OCI-LY3 (cell line): ENCODE measurements at regions not wholly inside any gene's neighbourhood (a gene's known extent, or its start where the extent isn't known, plus 50 kb on each side); places are given as distances from the start of the nearest gene placed in this dataset.

ENCODE experiments used
- H2AFZ ChIP-seq: fragments of 200-600, 300-600 bp; shearing (Covaris generic); 2 replicates; pipeline ENCODE4 v1.6.0; 2014; ENCODE audit warnings: antibody characterized with exemption, low read depth, low read length
- H3K27ac ChIP-seq: fragments of 200-600, 300-600 bp; sonication (generic); 2 replicates; pipeline ENCODE4 v1.5.1; 2014; ENCODE audit warnings: mild to moderate bottlenecking, low read length, moderate library complexity, mixed read lengths
- H3K27me3 ChIP-seq: fragments of 200-600, 300-600 bp; sonication (generic); 2 replicates; pipeline ENCODE4 v1.6.1; 2014; ENCODE audit warnings: low read depth, low read length, mixed read lengths
- H3K36me3 ChIP-seq: fragments of 200-600, 300-600 bp; sonication (generic); replicated peaks from 2 replicates; pipeline ENCODE3; 2014; ENCODE audit warnings: low read depth, low read length, mixed read lengths
- H3K4me1 ChIP-seq: fragments of 300-600, 200-600 bp; sonication (generic); 2 replicates; pipeline ENCODE4 v1.6.1; 2014; ENCODE audit warnings: low read length, mixed read lengths
- H3K4me2 ChIP-seq: fragments of 200-600, 300-600 bp; sonication (generic); 2 replicates; pipeline ENCODE4 v1.6.1; 2014; ENCODE audit warnings: low read length, mixed read lengths
- H3K4me3 ChIP-seq: fragments of 300-600, 200-600 bp; sonication (generic); 2 replicates; pipeline ENCODE4 v1.5.1; 2014; ENCODE audit warnings: antibody characterized with exemption, mild to moderate bottlenecking, low read length, moderate library complexity
- H3K79me2 ChIP-seq: fragments of 300-600, 200-600 bp; shearing (Covaris generic); 2 replicates; pipeline ENCODE4 v1.6.1; 2014; ENCODE audit warnings: mild to moderate bottlenecking, low read length, mixed read lengths
- H3K9ac ChIP-seq: fragments of 300-600, 200-600 bp; shearing (Covaris generic); 2 replicates; pipeline ENCODE4 v1.6.0; 2014; ENCODE audit warnings: mild to moderate bottlenecking, low read length, moderate library complexity
- H3K9me3 ChIP-seq: fragments of 200-600, 300-600 bp; shearing (Covaris generic); 2 replicates; pipeline ENCODE4 v1.6.1; 2014; ENCODE audit warnings: low read length, mixed read lengths; ENCODE audit not compliant: insufficient read depth
- H4K20me1 ChIP-seq: fragments of 200-600, 300-600 bp; sonication (generic); 2 replicates; pipeline ENCODE4 v1.6.1; 2016; ENCODE audit warnings: low read length, mixed read lengths; ENCODE audit not compliant: insufficient read depth
- EZH2phosphoT487 ChIP-seq: fragments of 200-600 bp; shearing (Covaris generic); IDR thresholded peaks from 2 replicates; pipeline ENCODE4 v1.6.1; 2018; ENCODE audit warnings: antibody characterized with exemption, mixed run types, low read depth
- TF ChIP-seq, protein P1 (sequence below): fragments of 200-600, 300-600 bp; sonication (generic); IDR thresholded peaks from 2 replicates; pipeline ENCODE4 v1.5.1; 2014; ENCODE audit warnings: antibody characterized with exemption, low read length, low read depth

GRCh38 chr3:44076221-44076829 is 165.4 kb upstream of the TOPAZ1 start:
- Histone ChIP-seq H3K27me3 (0 out of 2 replicates have a peak, but pooled peaks cover 13% of the 10 kb centered on the region), H3K36me3 (no peaks in the 10 kb centered on the region), H3K79me2 (no peaks in the 10 kb centered on the region), H3K4me3 (no peak overlapping the region), H3K27ac (no peak overlapping the region), H3K4me2 (no peak overlapping the region), H3K9me3 (no peaks in the 10 kb centered on the region), H3K4me1 (peaks cover 11% of the 10 kb centered on the region), H2AFZ (no peak overlapping the region), H3K9ac (no peak overlapping the region), H4K20me1 (no peaks in the 10 kb centered on the region)
- TF ChIP-seq, protein P1, sequence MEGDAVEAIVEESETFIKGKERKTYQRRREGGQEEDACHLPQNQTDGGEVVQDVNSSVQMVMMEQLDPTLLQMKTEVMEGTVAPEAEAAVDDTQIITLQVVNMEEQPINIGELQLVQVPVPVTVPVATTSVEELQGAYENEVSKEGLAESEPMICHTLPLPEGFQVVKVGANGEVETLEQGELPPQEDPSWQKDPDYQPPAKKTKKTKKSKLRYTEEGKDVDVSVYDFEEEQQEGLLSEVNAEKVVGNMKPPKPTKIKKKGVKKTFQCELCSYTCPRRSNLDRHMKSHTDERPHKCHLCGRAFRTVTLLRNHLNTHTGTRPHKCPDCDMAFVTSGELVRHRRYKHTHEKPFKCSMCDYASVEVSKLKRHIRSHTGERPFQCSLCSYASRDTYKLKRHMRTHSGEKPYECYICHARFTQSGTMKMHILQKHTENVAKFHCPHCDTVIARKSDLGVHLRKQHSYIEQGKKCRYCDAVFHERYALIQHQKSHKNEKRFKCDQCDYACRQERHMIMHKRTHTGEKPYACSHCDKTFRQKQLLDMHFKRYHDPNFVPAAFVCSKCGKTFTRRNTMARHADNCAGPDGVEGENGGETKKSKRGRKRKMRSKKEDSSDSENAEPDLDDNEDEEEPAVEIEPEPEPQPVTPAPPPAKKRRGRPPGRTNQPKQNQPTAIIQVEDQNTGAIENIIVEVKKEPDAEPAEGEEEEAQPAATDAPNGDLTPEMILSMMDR = no peak
- no peak for TF ChIP-seq EZH2phosphoT487

DNA sequence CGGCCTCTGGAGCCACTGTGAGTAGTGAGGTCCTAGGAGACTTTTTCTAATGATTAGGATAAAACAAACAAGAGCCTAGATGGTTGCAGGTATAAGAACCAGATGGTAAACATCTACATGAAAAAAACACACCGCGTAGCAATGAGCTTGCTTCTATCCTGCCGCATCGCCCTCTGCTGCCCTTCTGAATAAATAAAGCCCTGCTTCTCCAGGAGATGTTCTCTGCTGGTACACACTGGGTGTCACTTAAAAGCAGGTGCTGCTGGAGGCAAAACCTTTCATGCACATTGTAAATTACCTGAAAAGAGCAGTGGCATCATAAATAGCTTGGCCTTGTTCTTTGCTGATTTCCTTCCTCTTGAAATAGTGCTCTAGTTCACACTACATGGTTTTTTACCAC is 164.4 kb upstream of the TOPAZ1 start:
- H3K79me2 ChIP-seq = no peaks in the 10 kb centered on the region
- H3K9me3 ChIP-seq = no peaks in the 10 kb centered on the region
- H3K4me3 ChIP-seq = no peak overlapping the region
- H3K4me1 ChIP-seq = peaks cover 11% of the 10 kb centered on the region
- peak overlapping the region; percentile 55; the same call in 1 of the 2 replicates for H2AFZ ChIP-seq
- H4K20me1 ChIP-seq = no peaks in the 10 kb centered on the region
- no peak overlapping the region for H3K27ac ChIP-seq
- no peak overlapping the region for H3K9ac ChIP-seq
- 0 out of 2 replicates have a peak, but pooled peaks cover 13% of the 10 kb centered on the region for H3K27me3 ChIP-seq
- H3K4me2 ChIP-seq = no peak overlapping the region
- TF ChIP-seq EZH2phosphoT487 = no peak
- TF ChIP-seq, protein P1 = peak; percentile 64
- no peaks in the 10 kb centered on the region for H3K36me3 ChIP-seq

DNA sequence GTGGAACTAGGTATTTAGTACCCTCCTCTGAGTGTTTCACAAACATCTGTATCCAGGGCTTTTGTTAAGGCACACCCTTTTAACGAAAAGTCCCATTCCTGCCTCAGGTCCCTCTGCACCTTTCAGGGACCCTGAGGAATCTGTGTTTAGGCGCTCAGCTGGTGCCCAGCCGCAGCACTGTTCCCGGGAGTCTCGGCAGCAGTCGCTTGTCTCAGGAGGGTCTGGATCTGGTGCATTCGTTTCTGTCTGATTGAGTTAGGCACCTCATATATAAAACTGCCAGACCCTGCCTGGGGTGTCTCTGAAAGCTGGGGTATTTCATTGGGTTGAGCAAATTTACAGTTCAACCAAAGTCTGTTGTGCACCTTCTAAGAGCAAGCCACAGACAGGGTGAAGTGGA is 162.8 kb upstream of the TOPAZ1 start:
- H2AFZ ChIP-seq = no peak overlapping the region
- H3K27ac ChIP-seq = no peak overlapping the region
- no peaks in the 10 kb centered on the region for H3K9me3 ChIP-seq
- H3K27me3 ChIP-seq = 0 out of 2 replicates have a peak, but pooled peaks cover 13% of the 10 kb centered on the region
- no peaks in the 10 kb centered on the region for H3K36me3 ChIP-seq
- TF ChIP-seq, protein P1 = no peak
- no peak for TF ChIP-seq EZH2phosphoT487
- no peaks in the 10 kb centered on the region for H3K79me2 ChIP-seq
- no peaks in the 10 kb centered on the region for H4K20me1 ChIP-seq
- no peak overlapping the region for H3K9ac ChIP-seq
- no peak overlapping the region for H3K4me3 ChIP-seq
- H3K4me1 ChIP-seq = peaks cover 11% of the 10 kb centered on the region
- no peak overlapping the region for H3K4me2 ChIP-seq

DNA sequence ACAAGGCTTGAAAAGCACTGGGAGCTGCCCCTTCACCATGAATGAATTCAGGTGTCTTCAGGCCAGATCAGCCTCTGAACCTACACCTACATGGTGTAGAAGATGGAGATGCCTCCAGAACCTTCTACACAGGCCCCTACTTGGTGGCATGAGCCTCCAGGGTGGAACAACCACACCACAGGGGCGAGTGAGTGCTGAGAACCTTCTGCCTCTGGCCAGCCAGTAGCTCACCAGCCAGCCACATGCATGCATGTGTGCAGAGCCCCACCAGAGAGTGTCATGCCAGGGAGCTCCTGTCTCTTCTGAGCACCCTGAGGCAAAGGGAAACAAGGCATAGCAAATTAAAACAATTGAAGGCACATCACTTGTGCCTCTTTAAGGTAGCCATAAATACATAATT is 161.8 kb upstream of the TOPAZ1 start:
- Histone ChIP-seq H3K4me1 (peaks cover 11% of the 10 kb centered on the region), H3K4me2 (no peak overlapping the region), H3K9ac (no peak overlapping the region), H2AFZ (no peak overlapping the region), H3K4me3 (no peak overlapping the region), H3K27ac (no peak overlapping the region), H3K36me3 (no peaks in the 10 kb centered on the region), H3K79me2 (no peaks in the 10 kb centered on the region), H4K20me1 (no peaks in the 10 kb centered on the region), H3K27me3 (0 out of 2 replicates have a peak, but pooled peaks cover 9% of the 10 kb centered on the region), H3K9me3 (no peaks in the 10 kb centered on the region)
- no peak for TF ChIP-seq EZH2phosphoT487
- TF ChIP-seq, protein P1 = no peak
